PFSK-1 (cell line): ENCODE measurements at regions not wholly inside any gene's neighbourhood (a gene's known extent, or its start where the extent isn't known, plus 50 kb on each side); places are given as distances from the start of the nearest gene placed in this dataset.

Experiments
- POLR2AphosphoS5 ChIP-seq: IDR thresholded peaks from 2 replicates; pipeline ENCODE4 v1.6.1; 2012; ENCODE audit warnings: low read depth, mild to moderate bottlenecking, control low read depth, low read length, moderate library complexity
- REST ChIP-seq, 2 experiments: IDR thresholded peaks; 2 replicates each; pipeline versions ENCODE4 v1.6.1 to v1.8.0; 2011 to 2012; ENCODE audit warnings: low read depth in 2 of 2, low read length in 2 of 2, control low read depth in 1 of 2, inconsistent platforms in 1 of 2, mild to moderate bottlenecking in 1 of 2, moderate library complexity in 1 of 2; ENCODE audit not compliant: insufficient read depth in 1 of 2
- TAF1 ChIP-seq: IDR thresholded peaks from 2 replicates; pipeline ENCODE4 v1.6.1; 2012; ENCODE audit warnings: low read length, control low read depth, borderline replicate concordance; ENCODE audit not compliant: insufficient read depth

- TF ChIP-seq POLR2AphosphoS5 (no peak), REST (IDR thresholded peaks at IDR 0.05; ENCODE audit: insufficient read depth in 1 of 2, low read depth in 2 of 2, low read length in 2 of 2) (no peak), TAF1 (no peak)
Measured at GRCh38 chr5:1720396-1721110, 79.1 kb downstream of the MRPL36 start.
